ENCODE measurements at regions not wholly inside any gene's neighbourhood (a gene's known extent, or its start where the extent isn't known, plus 50 kb on each side); places are given as distances from the start of the nearest gene placed in this dataset.

DNA sequence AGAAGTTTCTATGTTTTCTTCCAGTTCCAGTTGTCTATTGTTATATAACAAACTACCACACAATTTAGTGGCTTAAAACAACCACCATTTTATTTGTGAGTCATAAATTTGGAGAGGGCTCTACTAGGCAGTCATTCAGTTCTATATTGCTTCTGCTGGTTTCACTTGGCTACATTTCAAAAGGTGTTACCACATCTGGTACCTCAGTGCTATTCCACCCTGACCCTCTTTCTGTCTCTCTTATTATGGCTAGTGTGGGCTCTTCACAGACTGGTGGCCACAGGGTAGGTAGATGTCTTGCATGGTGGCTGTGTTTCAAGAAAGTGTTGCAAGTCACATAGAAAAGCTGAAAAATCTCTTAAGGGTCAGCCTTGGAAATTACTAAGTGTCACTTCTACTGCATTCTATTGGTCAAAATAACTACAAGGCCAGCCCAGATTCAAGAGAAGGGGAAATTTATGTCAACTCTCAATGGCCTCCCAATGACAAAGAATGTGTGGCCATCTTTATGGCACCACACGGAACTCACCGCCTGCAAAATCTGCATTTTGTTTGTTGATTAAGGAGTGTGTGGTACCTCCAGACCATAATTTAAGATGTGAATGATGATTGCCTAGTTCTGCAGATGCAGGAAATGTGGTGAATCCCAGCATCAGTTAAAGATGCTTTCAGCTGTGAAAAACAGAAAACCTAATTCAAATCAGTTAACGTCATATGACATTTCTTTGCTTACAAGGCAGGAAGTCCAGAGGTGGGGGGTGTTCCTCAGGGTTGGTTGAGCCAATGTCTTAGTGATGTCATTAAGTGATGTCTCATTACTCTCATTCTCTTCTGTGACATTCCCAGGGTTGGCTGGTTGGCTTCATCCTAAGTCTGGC is 105.8 kb upstream of the RASGRP1 start:
- TF ChIP-seq CTCF (IDR thresholded peaks at IDR 0.05) (no peak), POLR2A (IDR thresholded peaks at IDR 0.05) (no peak)

Data from lower leg skin (tissue), 3 donors.